CD14-positive monocyte (primary cell): ENCODE measurements at regions not wholly inside any gene's neighbourhood (a gene's known extent, or its start where the extent isn't known, plus 50 kb on each side); places are given as distances from the start of the nearest gene placed in this dataset.

Experiments used
- DNase-seq, 3 donors: peaks; one replicate each; pipeline ENCODE4 v3.0.0-alpha.2; 2011 to 2022
- H2AFZ ChIP-seq: 2 replicates; pipeline ENCODE4 v1.6.0; 2012; ENCODE audit warnings: mild to moderate bottlenecking, low read depth, low read length, inconsistent platforms; ENCODE audit not compliant: insufficient read depth, poor library complexity, severe bottlenecking
- H3K27ac ChIP-seq, 2 donors: 1 replicate in 1 of 2; 2 replicates in 1 of 2; pipeline ENCODE4 v1.5.1; 2012 to 2013; ENCODE audit warnings: low read length in 2 of 2, control low read depth in 1 of 2, inconsistent platforms in 1 of 2, low read depth in 1 of 2, mild to moderate bottlenecking in 1 of 2
- H3K27me3 ChIP-seq, 2 donors: one replicate each; pipeline versions ENCODE4 v1.6.0 to v1.6.1; 2011 to 2013; ENCODE audit warnings: low read length in 2 of 2; ENCODE audit not compliant: control insufficient read depth in 2 of 2, insufficient read depth in 2 of 2
- H3K36me3 ChIP-seq, 2 donors: replicated peaks in 1 of 2; 1 replicate in 1 of 2; 2 replicates in 1 of 2; pipeline versions ENCODE4 v1.5.1 to v1.6.1; 2012 to 2013; ENCODE audit warnings: low read length in 2 of 2, control low read depth in 1 of 2, inconsistent platforms in 1 of 2, mild to moderate bottlenecking in 1 of 2; ENCODE audit not compliant: insufficient read depth in 2 of 2, control insufficient read depth in 1 of 2
- H3K4me1 ChIP-seq, 2 donors: 1 replicate in 1 of 2; 2 replicates in 1 of 2; pipeline versions ENCODE4 v1.5.1 to v1.6.1; 2012 to 2013; ENCODE audit warnings: low read length in 2 of 2, control low read depth in 1 of 2, inconsistent platforms in 1 of 2, mild to moderate bottlenecking in 1 of 2, moderate library complexity in 1 of 2; ENCODE audit not compliant: insufficient read depth in 2 of 2, control insufficient read depth in 1 of 2
- H3K4me2 ChIP-seq: replicated peaks from 2 replicates; pipeline ENCODE3; 2012; ENCODE audit warnings: low read length, moderate library complexity, mild to moderate bottlenecking; ENCODE audit not compliant: poor library complexity, severe bottlenecking; ENCODE audit errors: extremely low read depth
- H3K4me3 ChIP-seq, 3 experiments: fragments of 200-600 bp in 1 of 3; sonication (generic) in 1 of 3; replicated peaks in 1 of 3; 1 replicate in 2 of 3; 2 replicates in 1 of 3; pipeline ENCODE4 v1.5.1; 2011 to 2013; ENCODE audit warnings: low read length in 3 of 3, mild to moderate bottlenecking in 3 of 3, control low read depth in 2 of 3, low read depth in 2 of 3, inconsistent platforms in 1 of 3, moderate library complexity in 1 of 3
- H3K79me2 ChIP-seq: 2 replicates; pipeline ENCODE4 v1.6.0; 2012; ENCODE audit warnings: mild to moderate bottlenecking, control low read depth, inconsistent platforms, low read length, moderate library complexity; ENCODE audit not compliant: insufficient read depth
- H3K9ac ChIP-seq: 2 replicates; pipeline ENCODE4 v1.6.0; 2017; ENCODE audit warnings: low read length, mild to moderate bottlenecking; ENCODE audit not compliant: insufficient read depth, poor library complexity, severe bottlenecking
- H3K9me3 ChIP-seq, 2 donors: replicated peaks in 1 of 2; 1 replicate in 1 of 2; 2 replicates in 1 of 2; pipeline versions ENCODE4 v1.5.1 to v1.6.1; 2012 to 2013; ENCODE audit warnings: low read length in 2 of 2, control low read depth in 1 of 2; ENCODE audit not compliant: control insufficient read depth in 1 of 2, insufficient read depth in 1 of 2
- H4K20me1 ChIP-seq: 2 replicates; pipeline ENCODE4 v1.6.0; 2012; ENCODE audit warnings: mild to moderate bottlenecking, low read length, control low read depth, moderate library complexity; ENCODE audit not compliant: insufficient read depth
- H3K27ac Mint-ChIP-seq, 7 donors: one replicate each; pipeline ENCODE4 v1.8.0; 2020; ENCODE audit warnings: mild to moderate bottlenecking in 7 of 7, mixed read lengths in 7 of 7, moderate library complexity in 6 of 7, inconsistent platforms in 2 of 7
- H3K27me3 Mint-ChIP-seq, 3 donors: one replicate each; pipeline ENCODE4 v1.8.0; 2021 to 2022; ENCODE audit warnings: low read depth in 3 of 3, mild to moderate bottlenecking in 3 of 3, mixed read lengths in 3 of 3, moderate library complexity in 3 of 3, inconsistent platforms in 1 of 3
- H3K36me3 Mint-ChIP-seq, 2 donors: one replicate each; pipeline ENCODE4 v1.8.0; 2020; ENCODE audit warnings: mixed read lengths in 2 of 2, inconsistent platforms in 1 of 2, mild to moderate bottlenecking in 1 of 2
- H3K4me1 Mint-ChIP-seq: one replicate; pipeline ENCODE4 v1.8.0; 2020; ENCODE audit warnings: mild to moderate bottlenecking, mixed read lengths
- H3K4me3 Mint-ChIP-seq, 2 donors: one replicate each; pipeline ENCODE4 v1.8.0; 2020; ENCODE audit warnings: mild to moderate bottlenecking in 2 of 2, mixed read lengths in 2 of 2, moderate library complexity in 1 of 2
- H3K9me3 Mint-ChIP-seq, 7 donors: one replicate each; pipeline ENCODE4 v1.8.0; 2020 to 2022; ENCODE audit warnings: mixed read lengths in 7 of 7, mild to moderate bottlenecking in 6 of 7, moderate library complexity in 6 of 7, inconsistent platforms in 2 of 7
- WGBS: methylation state at CpG from one replicate; pipeline ENCODE4 v1.1.5; 2013; ENCODE audit warnings: missing lambda C conversion rate; ENCODE audit not compliant: insufficient coverage; 5-methylcytosine and 5-hydroxymethylcytosine counted together
- intact Hi-C, 2 donors: fragments of 100-400 bp; cut with micrococcal nuclease; formaldehyde crosslinking; loops; one replicate each; pipeline versions ENCODE4 v1.15.0 to v1.15.1; 2023
- TF ChIP-seq, protein P1 (sequence below): fragments of 200-600 bp; IDR thresholded peaks from one replicate; pipeline ENCODE4 v1.8.0; 2022; ENCODE audit warnings: antibody characterized with exemption, mild to moderate bottlenecking

GRCh38 chr12:13586361-13586760 lies 389.8 kb downstream of the EMP1 start:
- Histone ChIP-seq H4K20me1 (no peaks in the 10 kb centered on the region), H3K79me2 (no peaks in the 10 kb centered on the region), H3K4me2 (no peak overlapping the region), H3K27me3 (no peaks in the 10 kb centered on the region), H3K9me3 (no peaks in the 10 kb centered on the region), H3K4me3 (no peak overlapping the region), H3K4me1 (no peaks in the 10 kb centered on the region), H3K36me3 (no peaks in the 10 kb centered on the region), H2AFZ (no peak overlapping the region), H3K9ac (no peak overlapping the region), H3K27ac (no peak overlapping the region)
- Mint-ChIP-seq H3K4me1 (no peaks in the 10 kb centered on the region), H3K9me3 (peaks cover 0 to 2% (median 0%) of the 10 kb centered on the region in 7 donors), H3K4me3 (no peak overlapping the region), H3K36me3 (no peaks in the 10 kb centered on the region), H3K27me3 (peaks cover 0 to 2% (median 0%) of the 10 kb centered on the region in 3 donors), H3K27ac (no peak overlapping the region)
- WGBS: 100% methylated on average over 1 of the region's 5 CpGs
- DNase-seq: no peak
- intact Hi-C loops: no loop called here
- TF ChIP-seq, protein P1, sequence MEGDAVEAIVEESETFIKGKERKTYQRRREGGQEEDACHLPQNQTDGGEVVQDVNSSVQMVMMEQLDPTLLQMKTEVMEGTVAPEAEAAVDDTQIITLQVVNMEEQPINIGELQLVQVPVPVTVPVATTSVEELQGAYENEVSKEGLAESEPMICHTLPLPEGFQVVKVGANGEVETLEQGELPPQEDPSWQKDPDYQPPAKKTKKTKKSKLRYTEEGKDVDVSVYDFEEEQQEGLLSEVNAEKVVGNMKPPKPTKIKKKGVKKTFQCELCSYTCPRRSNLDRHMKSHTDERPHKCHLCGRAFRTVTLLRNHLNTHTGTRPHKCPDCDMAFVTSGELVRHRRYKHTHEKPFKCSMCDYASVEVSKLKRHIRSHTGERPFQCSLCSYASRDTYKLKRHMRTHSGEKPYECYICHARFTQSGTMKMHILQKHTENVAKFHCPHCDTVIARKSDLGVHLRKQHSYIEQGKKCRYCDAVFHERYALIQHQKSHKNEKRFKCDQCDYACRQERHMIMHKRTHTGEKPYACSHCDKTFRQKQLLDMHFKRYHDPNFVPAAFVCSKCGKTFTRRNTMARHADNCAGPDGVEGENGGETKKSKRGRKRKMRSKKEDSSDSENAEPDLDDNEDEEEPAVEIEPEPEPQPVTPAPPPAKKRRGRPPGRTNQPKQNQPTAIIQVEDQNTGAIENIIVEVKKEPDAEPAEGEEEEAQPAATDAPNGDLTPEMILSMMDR: no peak

- TF ChIP-seq, protein P1: no peak
- no CpG with 5 or more reads among the region's 2 CpGs for WGBS
- intact Hi-C loops: no loop called here
These were observed 388.0 kb downstream of the EMP1 start for GRCh38 chr12:13584541-13584940.

More at GRCh38 chr12:13584541-13584940, 388.0 kb downstream of the EMP1 start:
- Histone ChIP-seq H3K9ac (no peak overlapping the region), H3K27ac (no peak overlapping the region), H3K4me3 (no peak overlapping the region), H4K20me1 (no peaks in the 10 kb centered on the region), H3K9me3 (no peaks in the 10 kb centered on the region), H3K27me3 (no peaks in the 10 kb centered on the region), H3K36me3 (no peaks in the 10 kb centered on the region), H3K4me2 (no peak overlapping the region), H2AFZ (no peak overlapping the region), H3K79me2 (no peaks in the 10 kb centered on the region), H3K4me1 (no peaks in the 10 kb centered on the region)
- no peak for DNase-seq
- H3K9me3 Mint-ChIP-seq: peaks cover 0 to 3% (median 0%) of the 10 kb centered on the region in 7 donors
- H3K36me3 Mint-ChIP-seq: no peaks in the 10 kb centered on the region
- no peak overlapping the region for H3K27ac Mint-ChIP-seq
- H3K4me3 Mint-ChIP-seq: no peak overlapping the region
- H3K27me3 Mint-ChIP-seq: peaks cover 0 to 2% (median 0%) of the 10 kb centered on the region in 3 donors
- no peaks in the 10 kb centered on the region for H3K4me1 Mint-ChIP-seq
